Sigmoid colon (tissue), 6 donors: ENCODE measurements at regions not wholly inside any gene's neighbourhood (a gene's known extent, or its start where the extent isn't known, plus 50 kb on each side); places are given as distances from the start of the nearest gene placed in this dataset.

Experiments
- DNase-seq: peaks from one replicate; pipeline ENCODE4 v3.0.0-alpha.2; 2019
- H3K27ac ChIP-seq, 4 donors: fragments of 200-600 bp; sonication (generic); one replicate each; pipeline ENCODE4 v1.5.1; 2016 to 2019; ENCODE audit warnings: mild to moderate bottlenecking in 1 of 4
- H3K27me3 ChIP-seq, 3 donors: fragments of 200-600 bp; sonication (generic); one replicate each; pipeline ENCODE4 v1.5.1; 2019; ENCODE audit warnings: mild to moderate bottlenecking in 1 of 3
- H3K36me3 ChIP-seq, 4 donors: fragments of 200-600 bp; sonication (generic); one replicate each; pipeline ENCODE4 v1.5.1; 2016 to 2019
- H3K4me1 ChIP-seq, 4 donors: fragments of 200-600 bp; sonication (generic); one replicate each; pipeline ENCODE4 v1.5.1; 2017 to 2019
- H3K4me3 ChIP-seq, 4 donors: fragments of 200-600 bp; sonication (generic); one replicate each; pipeline ENCODE4 v1.5.1; 2017 to 2019; ENCODE audit warnings: mild to moderate bottlenecking in 2 of 4, moderate library complexity in 1 of 4
- H3K9me3 ChIP-seq, 4 donors: fragments of 200-600 bp in 3 of 4; sonication (generic) in 3 of 4; one replicate each; pipeline versions ENCODE4 v1.5.1 to v1.6.1; 2013 to 2019
- CTCF ChIP-seq, 4 experiments: fragments of 450-650 bp in 3 of 4; fragments of 200-600 bp in 1 of 4; IDR thresholded peaks; one replicate each; pipeline ENCODE4 v1.5.1; 2016 to 2019; ENCODE audit warnings: antibody characterized with exemption in 4 of 4, mild to moderate bottlenecking in 3 of 4, moderate library complexity in 2 of 4
- EP300 ChIP-seq, 4 donors: sonication (generic); formaldehyde crosslinking; IDR thresholded peaks; one replicate each; pipeline ENCODE4 v1.6.1; 2017; ENCODE audit warnings: antibody characterized with exemption in 4 of 4
- POLR2A ChIP-seq, 2 donors: fragments of 450-650 bp; IDR thresholded peaks; one replicate each; pipeline ENCODE4 v1.6.1; 2016; ENCODE audit warnings: antibody characterized with exemption in 2 of 2, mild to moderate bottlenecking in 2 of 2, moderate library complexity in 2 of 2
- POLR2AphosphoS5 ChIP-seq, 4 donors: sonication (generic); formaldehyde crosslinking; IDR thresholded peaks; one replicate each; pipeline ENCODE4 v1.6.1; 2017; ENCODE audit warnings: antibody characterized with exemption in 4 of 4
- WGBS, 2 donors: extraction: QIAGEN DNeasy Blood & Tissue Kit; methylation state at CpG; one replicate each; pipeline ENCODE4 v1.1.7; 2013; 5-methylcytosine and 5-hydroxymethylcytosine counted together
- intact Hi-C: fragments of 100-400 bp; cut with DNase I; formaldehyde crosslinking; loops from one replicate; pipeline ENCODE4 v1.15.1; 2023
- donor health status: healthy with polysubstance abuse.
- donor health status: healthy.

DNA sequence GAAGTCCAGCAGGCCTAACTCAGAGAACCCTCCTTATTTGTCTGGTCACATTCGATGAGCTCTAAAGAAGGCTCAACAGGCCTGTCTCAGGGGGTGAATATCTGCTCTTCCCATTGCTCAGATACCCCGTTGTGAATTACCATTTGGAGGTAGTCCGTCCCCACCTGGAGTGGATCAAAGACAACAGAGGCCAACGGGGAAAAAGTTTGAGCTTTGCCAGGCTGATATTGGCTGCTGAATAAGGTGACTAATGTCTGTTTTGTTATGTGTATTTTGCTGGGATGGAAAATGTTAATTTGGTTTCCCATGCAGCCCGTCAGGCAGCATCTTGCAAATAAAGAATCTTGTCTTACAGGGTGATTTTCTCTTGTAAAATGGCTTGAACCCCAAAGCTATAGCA, 69.2 kb upstream of the EPS8L3 start:
- Histone ChIP-seq H3K27ac (no peak overlapping the region), H3K9me3 (peaks cover 0 to 4% (median 0%) of the 10 kb centered on the region in 4 donors), H3K27me3 (no peaks in the 10 kb centered on the region), H3K4me3 (no peak overlapping the region), H3K36me3 (no peaks in the 10 kb centered on the region), H3K4me1 (no peaks in the 10 kb centered on the region)
- DNase-seq: no peak
- no peak for TF ChIP-seq EP300 (IDR thresholded peaks at IDR 0.05)
- no peak for TF ChIP-seq CTCF (IDR thresholded peaks at IDR 0.05)
- TF ChIP-seq POLR2AphosphoS5 (IDR thresholded peaks at IDR 0.05): no peak
- TF ChIP-seq POLR2A (IDR thresholded peaks at IDR 0.05): no peak
- 75 to 81% methylated on average over 5 of the region's 5 CpGs for WGBS, 2 donors
- intact Hi-C loops: no loop called here

- H3K4me1 ChIP-seq: peaks cover 0 to 8% (median 6%) of the 10 kb centered on the region in 4 donors
- TF ChIP-seq EP300 (IDR thresholded peaks at IDR 0.05) (no peak), POLR2AphosphoS5 (IDR thresholded peaks at IDR 0.05) (no peak), POLR2A (IDR thresholded peaks at IDR 0.05) (no peak), CTCF (IDR thresholded peaks at IDR 0.05) (no peak)
- 85% methylated on average over 8 of the region's 8 CpGs for WGBS, 2 donors
- H3K9me3 ChIP-seq: peaks cover 0 to 4% (median 0%) of the 10 kb centered on the region in 4 donors
- H3K27ac ChIP-seq: no peak overlapping the region
- no peaks in the 10 kb centered on the region for H3K36me3 ChIP-seq
- DNase-seq: no peak
- H3K4me3 ChIP-seq: no peak overlapping the region
- no peaks in the 10 kb centered on the region for H3K27me3 ChIP-seq
- intact Hi-C loops: no loop called here
Observed at GRCh38 chr1:109828756-109829505, 65.2 kb upstream of the EPS8L3 start.

GRCh38 chr1:109827986-109828385, 64.3 kb upstream of the EPS8L3 start:
- no peak overlapping the region for H3K4me3 ChIP-seq
- peaks cover 0 to 4% (median 0%) of the 10 kb centered on the region in 4 donors for H3K9me3 ChIP-seq
- H3K27me3 ChIP-seq: no peaks in the 10 kb centered on the region
- no peak for DNase-seq
- H3K27ac ChIP-seq: no peak overlapping the region
- peaks cover 0 to 14% (median 11%) of the 10 kb centered on the region in 4 donors for H3K4me1 ChIP-seq
- no peaks in the 10 kb centered on the region for H3K36me3 ChIP-seq
- intact Hi-C loops: no loop called here
- TF ChIP-seq POLR2A (IDR thresholded peaks at IDR 0.05) (no peak), EP300 (IDR thresholded peaks at IDR 0.05) (no peak), CTCF (IDR thresholded peaks at IDR 0.05) (no peak), POLR2AphosphoS5 (IDR thresholded peaks at IDR 0.05) (no peak)
- WGBS, 2 donors: 95 to 96% methylated on average over 7 of the region's 7 CpGs

- peaks cover 0 to 2% (median 0%) of the 10 kb centered on the region in 4 donors for H3K9me3 ChIP-seq
- intact Hi-C loops: no loop called here
- H3K4me3 ChIP-seq: no peak overlapping the region
- no peak overlapping the region for H3K27ac ChIP-seq
- H3K27me3 ChIP-seq: no peaks in the 10 kb centered on the region
- 88 to 90% methylated on average over 4 of the region's 4 CpGs for WGBS, 2 donors
- TF ChIP-seq POLR2AphosphoS5 (IDR thresholded peaks at IDR 0.05) (no peak), POLR2A (IDR thresholded peaks at IDR 0.05) (no peak), CTCF (IDR thresholded peaks at IDR 0.05) (no peak), EP300 (IDR thresholded peaks at IDR 0.05) (no peak)
- peaks cover 0 to 16% (median 13%) of the 10 kb centered on the region in 4 donors for H3K4me1 ChIP-seq
- no peaks in the 10 kb centered on the region for H3K36me3 ChIP-seq
- DNase-seq: no peak
Observed at GRCh38 chr1:109827466-109827865, 63.7 kb upstream of the EPS8L3 start.
